ES-I3 (cell line): ENCODE measurements at regions not wholly inside any gene's neighbourhood (a gene's known extent, or its start where the extent isn't known, plus 50 kb on each side); places are given as distances from the start of the nearest gene placed in this dataset.

Experiments used
- H3K36me3 ChIP-seq: 2 replicates; pipeline ENCODE4 v1.6.1; 2013; ENCODE audit warnings: mild to moderate bottlenecking, low read length, control low read depth, moderate library complexity; ENCODE audit not compliant: insufficient read depth
- H3K4me1 ChIP-seq: 2 replicates; pipeline ENCODE4 v1.6.1; 2013; ENCODE audit warnings: mild to moderate bottlenecking, control low read depth, low read length; ENCODE audit not compliant: insufficient read depth
- H3K9ac ChIP-seq: 2 replicates; pipeline ENCODE4 v1.6.1; 2013; ENCODE audit warnings: low read depth, mild to moderate bottlenecking, low read length, moderate library complexity
- H3K9me3 ChIP-seq: 2 replicates; pipeline ENCODE4 v1.6.1; 2013; ENCODE audit warnings: mild to moderate bottlenecking, low read length, moderate library complexity; ENCODE audit not compliant: control insufficient read depth, insufficient read depth

DNA sequence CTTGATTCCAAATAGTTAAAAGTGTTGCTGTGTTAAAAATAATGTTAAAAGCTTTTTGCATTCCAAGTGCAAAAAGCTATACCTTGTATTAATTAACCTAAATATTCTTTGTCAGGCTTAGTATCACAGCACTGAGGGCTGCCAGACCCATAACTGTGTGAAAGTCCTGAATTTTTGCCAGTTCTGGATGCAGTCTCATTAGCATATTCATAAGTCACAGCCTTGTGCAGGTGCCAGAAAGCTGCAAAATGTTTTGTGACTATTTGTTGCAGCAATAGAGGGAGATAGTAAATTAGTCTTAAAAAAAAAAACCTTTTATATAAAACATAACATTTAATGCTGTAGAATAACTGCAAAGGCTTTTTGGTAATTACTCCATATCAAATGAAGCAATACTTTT is 56.6 kb downstream of the SLITRK1 start:
- Histone ChIP-seq H3K4me1 (no peaks in the 10 kb centered on the region), H3K9me3 (peaks cover 4% of the 10 kb centered on the region; the same call in 1 of the 2 replicates), H3K36me3 (no peaks in the 10 kb centered on the region)

DNA sequence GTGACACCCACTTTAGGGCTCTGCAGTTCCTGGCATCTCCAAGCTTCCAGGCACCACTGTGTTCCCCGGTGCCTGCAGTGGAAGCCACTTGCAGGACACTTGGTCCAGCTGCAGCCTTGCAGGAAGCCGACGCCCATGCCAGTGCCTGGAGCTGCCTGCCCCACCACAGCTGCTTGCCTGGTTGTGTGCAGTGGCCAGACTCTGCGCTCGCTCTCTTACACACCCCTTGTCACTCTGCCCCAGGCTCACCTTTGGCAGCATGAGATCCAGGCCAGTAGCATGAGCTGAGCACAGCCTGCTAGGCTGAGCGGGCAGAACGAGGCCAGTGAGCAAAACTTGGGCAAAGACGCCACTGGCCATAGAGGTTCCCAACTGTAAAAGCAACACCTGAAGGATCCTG is 57.7 kb downstream of the SLITRK1 start:
- Histone ChIP-seq H3K9ac (no peak overlapping the region), H3K9me3 (peaks cover 4% of the 10 kb centered on the region; the same call in 1 of the 2 replicates), H3K36me3 (no peaks in the 10 kb centered on the region), H3K4me1 (no peaks in the 10 kb centered on the region)

More for the DNA sequence above, 56.6 kb downstream of the SLITRK1 start:
- no peak overlapping the region for H3K9ac ChIP-seq

DNA sequence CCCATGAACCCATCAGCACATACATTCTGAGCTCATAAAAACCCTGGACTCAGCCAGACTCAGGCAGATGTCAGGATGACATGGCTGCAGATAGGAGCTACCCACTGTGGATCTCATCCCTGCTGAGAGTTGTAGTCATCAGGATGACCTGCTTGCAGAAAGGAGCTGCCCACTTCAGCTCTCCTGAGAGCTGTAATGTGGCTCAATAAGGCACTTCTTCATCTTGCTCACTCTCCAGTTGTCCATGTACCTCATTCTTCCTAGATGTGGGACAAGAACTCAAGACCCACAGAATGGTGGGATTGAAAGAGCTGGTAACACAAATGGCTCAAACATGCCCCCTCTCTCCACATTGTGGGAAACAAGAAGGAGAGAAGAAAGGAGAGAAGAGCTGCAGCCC is 58.2 kb downstream of the SLITRK1 start:
- Histone ChIP-seq H3K4me1 (no peaks in the 10 kb centered on the region), H3K36me3 (no peaks in the 10 kb centered on the region), H3K9me3 (peaks cover 4% of the 10 kb centered on the region; the same call in 1 of the 2 replicates), H3K9ac (no peak overlapping the region)

DNA sequence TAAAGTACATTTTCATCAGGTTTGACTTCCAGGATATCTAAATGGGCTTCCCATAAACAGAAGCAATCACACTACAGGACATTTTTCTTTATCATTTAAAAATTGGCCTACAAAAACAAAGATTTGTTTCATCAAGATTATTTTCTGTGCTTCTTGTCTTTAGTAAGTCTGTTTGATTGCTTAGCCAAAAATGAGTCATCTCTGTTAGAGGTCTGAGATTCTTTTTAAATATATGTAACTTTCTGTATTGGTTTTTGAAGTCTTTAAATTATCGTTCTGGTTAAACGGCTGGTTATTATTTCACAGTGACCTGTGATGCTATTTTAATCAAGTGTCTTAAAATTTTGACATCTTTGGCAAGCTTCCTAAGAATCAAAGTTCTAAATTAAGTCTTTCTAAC is 62.7 kb downstream of the SLITRK1 start:
- no peaks in the 10 kb centered on the region for H3K36me3 ChIP-seq
- no peaks in the 10 kb centered on the region for H3K4me1 ChIP-seq
- H3K9me3 ChIP-seq: peaks cover 4% of the 10 kb centered on the region
- H3K9ac ChIP-seq: no peak overlapping the region

DNA sequence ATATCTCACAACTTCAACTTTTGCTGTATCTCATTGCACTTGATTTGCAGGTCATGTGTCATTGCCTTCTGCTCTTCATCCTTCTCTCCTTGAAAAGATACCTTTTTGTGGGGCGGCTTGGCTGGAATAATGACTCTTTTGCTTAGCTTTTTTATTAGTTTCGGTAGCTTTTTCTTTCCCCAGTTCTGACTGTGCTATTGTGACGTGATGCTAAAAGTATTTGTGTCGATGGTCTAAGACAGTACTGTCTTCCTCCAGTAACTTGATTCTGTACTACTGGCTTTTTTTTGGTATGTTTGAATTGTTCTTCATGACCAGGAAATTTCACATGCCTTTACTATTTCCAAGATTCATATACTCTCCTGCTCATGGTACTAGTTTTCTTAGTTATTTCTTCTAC is 63.1 kb downstream of the SLITRK1 start:
- Histone ChIP-seq H3K9me3 (peaks cover 4% of the 10 kb centered on the region), H3K9ac (no peak overlapping the region), H3K4me1 (no peaks in the 10 kb centered on the region), H3K36me3 (no peaks in the 10 kb centered on the region)

DNA sequence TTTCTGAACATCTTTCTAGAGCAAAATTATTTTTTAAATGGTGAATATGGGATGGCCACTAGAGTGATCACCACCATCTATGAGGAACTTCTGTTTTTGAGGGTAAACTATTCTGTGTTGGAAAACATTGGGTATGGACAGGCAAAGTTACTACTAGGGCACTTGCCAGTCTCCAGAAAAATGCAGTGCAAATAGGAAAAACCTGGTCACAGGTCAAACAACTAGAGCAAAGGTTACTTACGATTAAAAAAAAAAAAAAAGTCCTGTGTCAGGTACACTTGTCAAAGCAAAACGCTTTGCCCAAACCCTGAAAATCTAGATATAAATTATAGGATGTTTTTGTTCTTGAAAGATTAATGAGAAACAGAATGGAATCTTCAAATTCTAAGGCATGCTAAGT is 66.2 kb downstream of the SLITRK1 start:
- Histone ChIP-seq H3K9ac (no peak overlapping the region), H3K4me1 (no peaks in the 10 kb centered on the region), H3K9me3 (no peaks in the 10 kb centered on the region; the same call in 1 of the 2 replicates), H3K36me3 (no peaks in the 10 kb centered on the region)

DNA sequence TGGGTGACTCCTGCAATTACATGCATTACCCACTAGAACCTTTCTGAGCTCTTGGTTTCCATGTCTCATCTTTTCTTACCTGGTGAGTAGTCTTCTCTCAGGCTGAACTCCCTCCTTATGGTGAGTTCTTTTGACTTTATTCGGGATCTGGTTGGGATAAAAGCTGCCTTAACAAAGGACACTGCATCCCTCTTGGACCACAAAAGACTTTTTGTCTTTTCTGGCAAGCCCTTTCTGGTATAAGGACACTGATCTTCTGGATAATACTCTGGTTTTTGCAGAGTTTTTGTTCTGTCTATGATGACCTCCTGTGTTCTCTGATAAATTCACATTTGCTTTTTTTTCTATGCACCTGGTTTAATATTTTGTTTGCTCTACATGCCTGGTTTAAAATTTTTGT is 66.7 kb downstream of the SLITRK1 start:
- Histone ChIP-seq H3K9ac (no peak overlapping the region), H3K4me1 (no peaks in the 10 kb centered on the region), H3K36me3 (no peaks in the 10 kb centered on the region), H3K9me3 (no peaks in the 10 kb centered on the region; the same call in 1 of the 2 replicates)

DNA sequence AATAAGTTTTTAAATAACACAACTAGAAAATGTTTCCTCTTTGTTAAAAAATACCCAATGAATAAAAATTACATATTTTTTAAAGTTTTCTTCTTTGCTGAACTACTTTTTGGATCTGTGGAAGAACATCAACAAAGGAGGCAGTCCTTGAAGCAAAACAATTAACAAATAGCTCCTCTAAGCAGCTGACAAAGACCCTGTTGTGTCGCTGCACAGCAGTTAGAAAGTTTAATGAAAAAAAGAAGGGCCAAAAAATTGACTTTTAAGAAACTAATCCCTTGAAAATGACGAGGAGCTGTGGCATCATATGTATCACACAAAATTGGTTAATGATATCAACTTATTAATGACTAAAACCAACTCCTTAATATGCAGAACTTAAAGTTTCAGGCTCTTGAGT is 72.1 kb downstream of the SLITRK1 start:
- Histone ChIP-seq H3K4me1 (no peaks in the 10 kb centered on the region), H3K9me3 (no peaks in the 10 kb centered on the region), H3K9ac (no peak overlapping the region), H3K36me3 (no peaks in the 10 kb centered on the region)

DNA sequence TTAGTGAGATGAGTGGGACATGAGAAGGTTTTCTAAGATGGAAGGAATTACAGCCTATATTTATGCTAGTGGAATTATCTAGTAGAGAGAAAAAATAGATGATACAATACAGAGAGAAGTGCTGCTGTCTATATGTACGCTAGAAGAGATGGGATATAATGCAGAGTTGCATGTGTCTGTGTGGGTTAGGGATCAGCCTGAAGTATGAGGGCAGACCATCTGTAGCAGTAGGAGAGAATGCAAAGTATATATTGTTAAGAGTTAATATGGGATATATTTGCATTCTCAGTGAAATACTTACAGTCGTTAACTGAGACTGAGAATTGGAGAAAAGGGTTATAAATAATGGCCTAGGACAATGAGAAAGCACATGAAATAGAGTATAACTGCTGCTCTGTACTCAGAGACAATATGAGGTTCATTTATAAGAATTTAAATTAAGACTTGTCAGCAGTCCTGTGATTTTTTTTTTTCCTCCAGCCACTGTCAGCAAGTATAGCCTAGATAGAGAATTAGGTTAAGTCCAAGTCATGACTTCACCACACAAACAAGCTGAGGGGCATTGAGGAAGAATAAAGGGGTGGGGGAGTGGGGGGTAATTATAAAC is 77.8 kb downstream of the SLITRK1 start:
- peaks cover 3% of the 10 kb centered on the region; the same call in 1 of the 2 replicates for H3K9me3 ChIP-seq
- no peaks in the 10 kb centered on the region; the same call in 1 of the 2 replicates for H3K4me1 ChIP-seq
- no peak overlapping the region for H3K9ac ChIP-seq
- no peaks in the 10 kb centered on the region for H3K36me3 ChIP-seq

DNA sequence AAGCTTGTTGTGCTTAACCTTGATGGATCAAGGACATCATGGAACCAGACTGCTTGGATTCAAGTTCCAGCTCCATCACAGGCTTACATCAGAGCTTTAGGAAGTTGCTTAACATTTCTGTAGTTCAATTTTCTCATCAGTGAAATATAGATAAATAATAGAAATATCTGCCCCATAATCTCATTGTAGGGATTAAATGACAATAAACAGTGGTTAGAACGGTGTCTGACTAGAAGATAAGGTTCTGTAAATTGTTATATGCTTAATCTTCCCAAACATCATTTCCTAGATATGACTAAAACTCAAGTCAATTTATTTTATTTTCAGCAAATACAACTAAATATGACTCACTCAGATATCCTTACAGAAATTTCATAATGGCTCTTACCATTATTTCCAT is 83.5 kb downstream of the SLITRK1 start:
- H3K9ac ChIP-seq: no peak overlapping the region
- H3K4me1 ChIP-seq: no peaks in the 10 kb centered on the region; the same call in 1 of the 2 replicates
- peaks cover 3% of the 10 kb centered on the region; the same call in 1 of the 2 replicates for H3K9me3 ChIP-seq
- no peaks in the 10 kb centered on the region for H3K36me3 ChIP-seq

DNA sequence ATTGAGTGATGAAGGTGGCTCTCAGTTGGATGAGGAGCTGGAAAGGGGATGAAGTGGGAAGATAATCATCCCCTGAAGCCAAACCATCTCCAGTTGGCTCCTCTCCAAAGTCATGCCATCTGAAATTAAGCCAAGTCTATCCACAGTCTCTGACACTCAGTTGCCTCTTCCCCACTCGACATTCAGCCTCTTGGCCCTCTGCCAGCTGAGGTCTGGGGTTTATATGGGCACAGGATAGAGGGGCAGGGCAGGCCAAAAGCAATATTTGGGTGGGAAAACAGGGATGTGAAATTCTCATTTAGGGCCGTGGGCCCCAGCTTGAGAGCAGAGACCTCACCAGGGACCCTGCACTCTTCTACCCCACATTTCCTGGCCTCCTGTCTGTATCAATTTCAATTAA is 85.9 kb downstream of the SLITRK1 start:
- no peak overlapping the region for H3K9ac ChIP-seq
- H3K4me1 ChIP-seq: no peaks in the 10 kb centered on the region; the same call in 1 of the 2 replicates

DNA sequence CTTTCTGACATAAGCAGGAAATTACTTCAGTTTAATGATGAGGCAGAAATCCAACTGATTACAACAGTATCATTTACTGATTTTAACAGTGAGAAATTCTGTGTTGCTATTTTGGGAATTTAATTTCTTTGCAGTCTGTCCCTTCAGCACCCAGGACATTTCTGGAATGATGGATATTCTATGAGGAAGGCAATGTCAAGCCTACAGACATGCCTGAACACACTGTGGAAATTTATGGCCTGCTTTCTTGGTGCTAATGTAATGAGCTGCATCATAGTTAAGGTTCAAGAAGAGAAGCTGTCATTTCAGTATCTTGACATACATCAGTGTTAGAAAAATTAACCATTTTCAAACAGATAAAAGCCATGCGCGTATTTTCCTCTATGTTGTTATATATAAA is 87.7 kb downstream of the SLITRK1 start:
- Histone ChIP-seq H3K9me3 (no peaks in the 10 kb centered on the region), H3K9ac (no peak overlapping the region), H3K4me1 (no peaks in the 10 kb centered on the region), H3K36me3 (no peaks in the 10 kb centered on the region)

More for the DNA sequence above, 85.9 kb downstream of the SLITRK1 start:
- Histone ChIP-seq H3K9me3 (no peaks in the 10 kb centered on the region), H3K36me3 (no peaks in the 10 kb centered on the region)

DNA sequence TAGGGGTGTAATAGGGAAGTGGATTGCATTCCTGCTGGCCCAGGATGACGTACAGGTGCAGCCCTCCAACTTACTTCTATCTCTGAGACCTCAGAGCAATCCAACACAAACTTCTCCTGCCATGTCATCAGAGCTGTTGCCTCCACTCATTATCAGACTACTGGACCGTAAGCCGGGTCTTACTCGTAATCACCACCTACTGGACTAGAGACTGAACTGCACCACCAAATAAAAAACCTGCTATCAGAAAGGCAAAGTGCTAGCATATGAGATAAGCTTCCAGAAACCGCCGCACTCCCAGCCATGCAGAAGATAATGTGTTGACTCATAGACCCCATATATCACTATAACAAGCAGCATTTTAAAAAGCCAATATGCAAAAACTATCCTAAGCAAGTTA is 102.0 kb downstream of the SLITRK1 start:
- Histone ChIP-seq H3K9ac (no peak overlapping the region), H3K36me3 (no peaks in the 10 kb centered on the region), H3K9me3 (0 out of 2 replicates have a peak, but pooled peaks cover 3% of the 10 kb centered on the region), H3K4me1 (no peaks in the 10 kb centered on the region)

DNA sequence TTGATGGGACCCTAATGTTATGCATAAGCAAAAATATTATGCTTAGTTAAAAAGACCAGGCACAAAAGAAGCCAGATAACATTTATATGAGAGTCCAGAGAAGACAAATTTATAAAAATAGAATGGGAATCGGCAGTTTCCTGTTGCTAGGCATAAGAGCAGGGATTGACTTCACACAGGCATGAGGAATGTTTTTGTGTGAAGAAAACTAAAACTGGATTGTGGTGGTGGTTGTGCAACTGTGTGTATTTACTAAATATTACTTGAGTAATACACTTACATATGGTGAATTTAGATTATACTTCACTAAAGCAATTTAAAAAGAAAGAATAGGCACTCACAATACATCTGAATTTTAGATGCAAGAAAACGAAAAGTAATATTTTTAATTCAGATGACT is 108.3 kb downstream of the SLITRK1 start:
- no peaks in the 10 kb centered on the region for H3K36me3 ChIP-seq

DNA sequence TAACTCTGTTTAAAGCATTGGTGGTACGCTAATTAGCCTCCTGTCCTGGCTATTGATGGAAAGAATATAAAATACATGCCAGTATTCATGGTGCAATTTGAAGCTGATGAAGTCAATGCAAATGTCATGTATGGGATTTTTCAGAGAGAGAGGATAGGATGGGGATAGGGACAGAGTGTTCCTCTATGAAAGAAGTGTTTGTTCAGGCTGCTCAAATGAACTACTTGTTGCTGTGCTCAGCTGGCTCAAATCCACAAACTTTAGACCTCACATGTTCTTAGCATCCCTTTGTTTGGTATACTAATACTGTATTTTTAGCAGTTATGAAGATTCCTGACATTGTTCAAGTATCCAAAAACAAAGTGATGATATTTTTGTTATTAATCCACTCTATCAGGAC is 116.5 kb downstream of the SLITRK1 start:
- H3K9me3 ChIP-seq: no peaks in the 10 kb centered on the region
- H3K4me1 ChIP-seq: no peaks in the 10 kb centered on the region
- H3K36me3 ChIP-seq: no peaks in the 10 kb centered on the region
- H3K9ac ChIP-seq: no peak overlapping the region

More for the DNA sequence above, 108.3 kb downstream of the SLITRK1 start:
- Histone ChIP-seq H3K4me1 (no peaks in the 10 kb centered on the region), H3K9me3 (no peaks in the 10 kb centered on the region), H3K9ac (no peak overlapping the region)
